AG09319 (cell line): ENCODE measurements at regions not wholly inside any gene's neighbourhood (a gene's known extent, or its start where the extent isn't known, plus 50 kb on each side); places are given as distances from the start of the nearest gene placed in this dataset.

Experiments used
- DNase-seq: peaks from one replicate; pipeline ENCODE4 v3.0.0-alpha.2; 2010; ENCODE audit warnings: low read depth; ENCODE audit errors: extremely low read depth
- CTCF ChIP-seq: IDR thresholded peaks from 2 replicates; pipeline ENCODE4 v1.5.1; 2011; ENCODE audit warnings: low read depth, mild to moderate bottlenecking, inconsistent platforms, low read length, moderate library complexity

- no peak for TF ChIP-seq CTCF
- DNase-seq, result no peak
Measured at GRCh38 chr10:78333362-78334143, 299.9 kb downstream of the RPS24 start.

- no peak for TF ChIP-seq CTCF
- DNase-seq, result no peak
Measured at GRCh38 chr10:78335371-78335690, 301.7 kb downstream of the RPS24 start.

- DNase-seq, result no peak
- no peak for TF ChIP-seq CTCF
Measured at GRCh38 chr10:78335691-78336401, 302.2 kb downstream of the RPS24 start.

GRCh38 chr10:78336402-78336791 lies 302.7 kb downstream of the RPS24 start:
- no peak for TF ChIP-seq CTCF
- DNase-seq, result peak; percentile 54

- TF ChIP-seq CTCF, result no peak
Measured at GRCh38 chr10:78337016-78337415, 303.4 kb downstream of the RPS24 start.

GRCh38 chr10:78337646-78338391 lies 304.2 kb downstream of the RPS24 start:
- no peak for TF ChIP-seq CTCF
- DNase-seq, result no peak

More at GRCh38 chr10:78337016-78337415, 303.4 kb downstream of the RPS24 start:
- DNase-seq, result no peak

- no peak for DNase-seq
- TF ChIP-seq CTCF, result no peak
Measured at GRCh38 chr10:78338717-78339116, 305.1 kb downstream of the RPS24 start.
